C4-2B (cell line): ENCODE measurements at regions not wholly inside any gene's neighbourhood (a gene's known extent, or its start where the extent isn't known, plus 50 kb on each side); places are given as distances from the start of the nearest gene placed in this dataset.

Source experiments
- ZFX ChIP-seq: fragments of 450-650 bp; IDR thresholded peaks from 2 replicates; pipeline ENCODE4 v1.6.1; 2017
- TF ChIP-seq, protein P1 (sequence below): fragments of 450-650 bp; conservative IDR thresholded peaks from 2 replicates; pipeline ENCODE4 v1.5.1; 2017; ENCODE audit warnings: mild to moderate bottlenecking

DNA sequence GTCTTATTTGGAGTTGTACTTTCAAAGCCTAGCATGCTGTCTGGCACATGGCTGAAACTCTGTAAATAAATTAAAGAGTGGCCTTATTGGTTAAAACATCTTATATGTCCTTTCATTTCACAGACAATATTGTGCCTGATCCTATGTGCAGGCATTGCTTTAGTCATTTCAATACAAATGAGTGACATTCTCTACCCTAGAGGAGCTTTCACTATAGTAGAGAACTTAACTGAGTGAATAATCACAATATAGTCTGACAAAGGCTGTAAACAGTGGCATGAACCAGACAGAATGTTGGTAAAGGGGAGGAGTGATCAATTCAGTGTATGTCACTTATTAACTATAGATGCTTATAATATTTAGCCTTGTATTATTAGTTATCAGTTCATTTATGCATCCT lies 481.8 kb downstream of the TFAP2B start:
- TF ChIP-seq, protein P1, sequence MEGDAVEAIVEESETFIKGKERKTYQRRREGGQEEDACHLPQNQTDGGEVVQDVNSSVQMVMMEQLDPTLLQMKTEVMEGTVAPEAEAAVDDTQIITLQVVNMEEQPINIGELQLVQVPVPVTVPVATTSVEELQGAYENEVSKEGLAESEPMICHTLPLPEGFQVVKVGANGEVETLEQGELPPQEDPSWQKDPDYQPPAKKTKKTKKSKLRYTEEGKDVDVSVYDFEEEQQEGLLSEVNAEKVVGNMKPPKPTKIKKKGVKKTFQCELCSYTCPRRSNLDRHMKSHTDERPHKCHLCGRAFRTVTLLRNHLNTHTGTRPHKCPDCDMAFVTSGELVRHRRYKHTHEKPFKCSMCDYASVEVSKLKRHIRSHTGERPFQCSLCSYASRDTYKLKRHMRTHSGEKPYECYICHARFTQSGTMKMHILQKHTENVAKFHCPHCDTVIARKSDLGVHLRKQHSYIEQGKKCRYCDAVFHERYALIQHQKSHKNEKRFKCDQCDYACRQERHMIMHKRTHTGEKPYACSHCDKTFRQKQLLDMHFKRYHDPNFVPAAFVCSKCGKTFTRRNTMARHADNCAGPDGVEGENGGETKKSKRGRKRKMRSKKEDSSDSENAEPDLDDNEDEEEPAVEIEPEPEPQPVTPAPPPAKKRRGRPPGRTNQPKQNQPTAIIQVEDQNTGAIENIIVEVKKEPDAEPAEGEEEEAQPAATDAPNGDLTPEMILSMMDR, result no peak
- TF ChIP-seq ZFX, result no peak
